Activated T-cell treated with anti-CD3 and anti-CD28 coated beads, Interleukin-2, amount 50 U/mL, for 48 hours (primary cell): ENCODE measurements at regions not wholly inside any gene's neighbourhood (a gene's known extent, or its start where the extent isn't known, plus 50 kb on each side); places are given as distances from the start of the nearest gene placed in this dataset.
A peak's percentile ranks its signal among the peaks of the same experiment; 100 is the strongest.

Experiments
- DNase-seq, 2 experiments: peaks; one replicate each; pipeline ENCODE4 v3.0.0-alpha.2; 2020

DNA sequence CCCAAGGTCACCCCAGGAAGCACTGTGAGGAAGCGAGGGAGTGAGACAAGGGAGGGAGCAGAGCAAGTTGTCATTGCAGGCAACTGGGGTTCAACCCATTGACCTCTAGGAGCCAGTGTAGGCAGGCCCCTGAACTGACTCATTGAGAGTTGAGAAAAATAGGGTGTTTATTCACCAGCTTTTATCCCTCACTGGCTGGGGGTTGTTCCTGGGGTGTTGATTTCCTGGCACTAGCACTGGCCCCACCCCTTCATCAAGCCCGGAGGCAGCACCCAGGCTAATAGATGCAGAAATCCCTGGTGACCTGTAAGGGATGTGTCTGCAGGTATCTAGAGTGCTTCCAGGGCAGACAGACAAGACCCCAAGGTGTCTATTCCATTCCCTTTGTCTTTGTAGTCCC, 183.9 kb downstream of the ARRDC4 start:
- no peak for DNase-seq

DNA sequence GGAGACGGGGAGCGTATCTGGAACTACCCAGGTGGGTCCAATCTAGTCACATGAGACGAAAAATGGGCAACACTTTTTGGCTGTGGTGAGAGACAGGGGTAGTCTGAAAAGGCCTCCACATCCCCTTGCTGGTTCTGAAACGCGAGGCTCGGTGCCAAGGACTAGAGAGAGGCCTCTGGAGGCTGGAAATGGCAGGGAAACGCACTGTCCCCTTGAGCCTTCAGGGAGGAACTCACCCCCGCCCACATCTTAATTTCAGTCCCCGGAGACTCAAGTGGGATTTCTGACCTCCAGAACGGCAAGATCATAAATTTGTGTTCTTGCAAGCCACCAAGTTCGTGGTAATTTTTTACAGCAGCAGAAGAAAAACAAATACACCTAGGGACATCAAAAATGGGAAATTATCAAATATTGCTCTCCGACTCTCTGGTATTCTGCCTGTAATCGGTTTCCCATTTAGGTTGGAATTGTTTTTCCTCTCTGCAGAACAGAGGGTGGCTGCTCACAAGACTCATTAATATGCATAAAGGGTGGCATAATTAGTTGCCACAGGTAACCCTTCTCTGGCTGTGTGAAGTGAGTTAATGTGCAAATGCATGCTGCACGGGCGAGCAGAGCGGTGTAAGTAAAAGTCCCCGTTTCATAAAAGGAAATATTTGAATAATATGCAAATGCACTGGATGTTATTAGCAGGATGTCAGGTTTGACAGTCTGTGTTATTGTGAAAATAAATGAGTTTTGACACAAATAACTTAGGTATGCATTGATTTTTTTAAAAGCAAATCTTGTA, 185.7 kb downstream of the ARRDC4 start:
- no peak for DNase-seq

- DNase-seq = no peak
Measured at GRCh38 chr15:98147415-98147814, 186.9 kb downstream of the ARRDC4 start.

DNA sequence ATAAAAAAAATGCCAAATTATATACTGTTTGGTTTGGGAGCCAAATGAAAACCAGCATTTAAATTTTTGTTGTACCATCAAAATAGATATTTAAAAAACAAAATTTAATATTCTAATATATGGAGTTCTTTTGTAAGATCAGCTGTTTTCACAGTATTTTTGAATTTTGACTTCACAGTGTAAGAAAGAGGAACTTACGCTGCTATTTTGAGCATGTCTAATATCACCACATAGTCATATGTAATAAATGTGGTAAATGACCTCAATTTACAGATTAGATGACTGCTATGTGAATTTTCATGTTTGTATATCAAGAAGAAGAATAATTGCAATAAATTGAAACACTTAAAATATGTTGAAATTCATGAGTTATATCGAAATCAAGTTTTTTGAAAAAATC, 189.6 kb downstream of the ARRDC4 start:
- DNase-seq = no peak

DNA sequence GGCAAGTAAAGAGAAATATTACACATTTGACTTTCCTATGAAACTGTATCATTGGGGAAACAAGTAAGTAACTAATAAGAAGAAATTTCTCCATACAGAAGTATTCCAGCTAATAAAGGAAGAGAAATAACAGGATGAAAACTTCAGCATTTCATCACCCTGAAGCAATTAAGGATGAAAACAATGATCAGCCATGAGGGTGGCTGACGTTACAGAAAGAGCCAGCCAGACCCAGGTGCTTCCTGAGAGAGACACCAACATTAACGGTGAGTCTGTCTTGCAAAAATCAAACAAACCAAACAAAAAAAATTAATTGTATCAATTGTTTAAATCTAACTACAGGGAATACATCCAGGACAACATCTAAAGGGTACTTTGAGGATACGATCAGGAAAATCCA, 190.0 kb downstream of the ARRDC4 start:
- DNase-seq = no peak

DNA sequence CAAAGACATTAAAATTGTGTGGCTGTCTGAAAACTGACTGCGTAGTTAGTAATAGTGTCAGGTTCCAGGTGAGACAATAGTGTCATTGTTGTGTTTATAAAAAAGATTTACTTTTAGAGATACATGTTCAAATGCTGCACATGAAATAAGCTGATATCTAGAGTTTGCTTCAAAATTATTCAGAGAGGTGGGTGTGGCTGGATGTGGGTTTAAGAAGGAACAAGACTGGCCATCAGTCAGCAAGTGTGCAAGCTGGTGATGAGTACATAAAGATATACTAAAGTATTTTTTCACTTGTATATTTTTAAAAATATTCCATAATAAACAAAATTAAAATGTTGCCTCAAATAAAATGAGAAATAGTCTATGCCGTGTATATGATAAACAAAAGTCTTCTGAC, 190.6 kb downstream of the ARRDC4 start:
- DNase-seq = no peak

DNA sequence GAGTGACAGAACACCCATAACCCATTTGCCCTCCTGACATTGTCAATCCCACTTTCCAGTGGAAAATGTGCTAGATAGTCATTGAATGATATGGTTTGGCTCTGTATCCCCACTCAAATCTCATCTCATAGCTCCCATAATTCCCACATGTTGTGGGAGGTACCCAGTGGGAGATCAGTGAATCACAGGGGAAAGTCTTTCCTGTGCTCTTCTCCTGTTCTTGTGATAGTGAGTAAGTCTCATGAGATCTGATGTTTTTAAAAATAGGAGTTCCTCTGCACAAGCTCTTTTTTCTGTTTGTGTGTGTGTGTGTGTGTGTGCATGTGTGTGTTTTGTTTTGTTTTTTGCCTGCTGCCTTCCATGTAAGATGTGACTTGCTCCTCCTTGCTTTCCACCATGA, 191.7 kb downstream of the ARRDC4 start:
- no peak for DNase-seq

DNA sequence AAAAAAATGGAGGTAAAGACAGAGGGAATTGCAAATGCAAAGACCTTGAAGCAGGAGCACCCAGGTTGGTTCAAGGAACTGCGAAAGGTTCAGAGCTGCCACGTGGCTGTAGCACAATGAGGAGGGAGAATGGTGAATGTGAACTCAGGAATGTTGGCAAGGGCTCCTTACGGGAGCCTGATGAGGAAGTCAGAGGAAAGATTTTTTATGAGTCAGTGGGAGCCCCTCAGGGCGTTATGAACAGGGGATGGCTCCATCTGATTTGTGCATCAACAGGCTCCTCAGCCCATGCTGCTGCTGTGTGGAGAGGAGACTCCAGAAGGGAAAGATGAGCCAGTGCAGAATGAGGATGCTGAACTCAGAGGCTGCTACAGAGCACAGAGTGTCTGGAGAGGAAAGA, 194.4 kb downstream of the ARRDC4 start:
- DNase-seq = no peak

DNA sequence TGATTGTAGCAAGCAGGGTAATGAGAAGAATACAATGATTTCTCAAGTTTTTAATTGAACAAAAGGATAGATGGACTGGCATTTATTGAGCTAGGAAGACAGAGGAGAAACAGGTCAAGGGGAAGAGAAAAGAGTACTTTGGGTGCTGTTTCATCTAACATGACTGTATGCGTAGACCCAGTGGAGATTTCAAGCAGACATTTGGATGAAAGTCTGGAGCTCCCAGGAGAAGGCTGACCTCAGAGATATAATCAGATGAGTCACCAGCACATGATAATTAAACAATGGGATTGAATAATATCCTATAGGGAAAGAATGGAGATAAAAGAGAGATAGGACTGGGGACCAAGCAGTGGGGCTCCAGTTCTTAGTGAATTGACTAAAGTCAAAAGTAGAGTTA, 194.9 kb downstream of the ARRDC4 start:
- DNase-seq = no peak

DNA sequence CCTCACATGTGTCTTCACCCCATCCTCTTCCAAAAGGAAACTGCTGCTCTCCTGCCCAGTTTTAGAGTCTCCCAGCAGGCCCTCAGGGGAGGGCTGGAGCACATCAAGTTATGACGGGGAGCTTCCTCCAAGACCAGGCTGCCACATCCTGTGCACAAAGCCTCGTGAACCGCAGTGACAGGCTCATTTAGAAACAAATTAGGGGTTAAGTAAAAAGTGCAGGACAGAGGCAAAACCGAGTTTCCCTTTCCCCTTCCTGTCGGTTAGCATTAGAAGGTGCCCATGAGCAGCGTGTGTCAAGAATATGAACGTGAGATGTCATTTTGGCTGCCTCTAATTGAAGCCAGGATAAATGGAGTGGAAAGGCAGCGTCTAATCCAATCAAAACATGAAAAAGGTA, 199.7 kb downstream of the ARRDC4 start:
- DNase-seq = peak; percentile 27 to 49

DNA sequence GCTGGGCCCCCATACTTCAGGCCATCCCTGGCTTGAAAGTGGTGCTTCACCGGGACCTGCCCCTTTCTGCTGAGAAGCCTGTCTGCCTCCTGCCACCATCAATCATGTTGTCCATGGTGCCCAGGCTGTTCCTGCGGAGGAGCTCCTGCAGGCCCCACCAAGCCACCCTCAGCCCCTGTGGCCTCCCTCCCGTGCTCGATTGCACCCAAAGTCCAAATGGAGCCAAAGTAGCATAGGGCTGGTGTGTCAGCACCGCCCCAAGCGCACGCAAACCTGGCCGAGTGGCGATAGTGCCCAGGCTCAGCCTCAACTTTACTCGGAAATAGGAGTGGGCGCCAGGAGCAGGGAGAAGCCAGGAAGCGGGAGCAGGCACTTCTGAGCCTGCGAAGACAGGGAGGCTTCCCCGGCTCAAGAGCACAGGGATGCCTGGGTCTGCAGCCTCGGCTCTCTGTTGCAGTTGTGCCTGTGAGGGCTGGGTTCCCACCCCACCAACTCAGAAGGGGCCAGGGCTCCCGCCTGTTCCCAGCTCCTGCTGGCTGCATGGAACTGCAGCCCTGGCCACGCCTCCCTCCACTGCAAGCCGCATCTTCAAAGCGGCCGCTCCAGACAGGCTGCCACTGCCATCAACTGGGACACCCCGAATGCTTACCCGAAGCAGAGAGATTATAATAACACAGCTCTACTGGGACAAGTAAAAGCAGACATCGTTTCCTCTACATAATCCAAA, 203.0 kb downstream of the ARRDC4 start:
- DNase-seq = no peak

DNA sequence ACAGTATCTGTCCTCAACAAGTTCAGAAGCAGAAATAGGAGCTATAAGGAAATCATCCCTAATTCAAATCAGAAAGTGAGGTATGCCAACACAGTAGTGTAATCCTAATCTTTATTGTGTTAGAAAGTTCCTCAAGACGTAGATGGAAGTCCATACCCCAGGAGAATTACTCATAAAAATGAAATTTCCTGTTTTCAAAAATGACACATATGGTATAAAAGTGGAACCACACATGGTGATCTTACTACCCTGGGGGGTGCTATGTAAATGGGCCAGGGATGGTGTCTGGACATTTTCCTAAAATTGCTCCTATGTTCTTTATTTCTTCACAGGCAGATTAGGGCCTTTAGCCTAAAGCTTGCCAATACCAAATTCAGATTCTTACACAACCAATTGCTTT, 204.1 kb downstream of the ARRDC4 start:
- DNase-seq = no peak

DNA sequence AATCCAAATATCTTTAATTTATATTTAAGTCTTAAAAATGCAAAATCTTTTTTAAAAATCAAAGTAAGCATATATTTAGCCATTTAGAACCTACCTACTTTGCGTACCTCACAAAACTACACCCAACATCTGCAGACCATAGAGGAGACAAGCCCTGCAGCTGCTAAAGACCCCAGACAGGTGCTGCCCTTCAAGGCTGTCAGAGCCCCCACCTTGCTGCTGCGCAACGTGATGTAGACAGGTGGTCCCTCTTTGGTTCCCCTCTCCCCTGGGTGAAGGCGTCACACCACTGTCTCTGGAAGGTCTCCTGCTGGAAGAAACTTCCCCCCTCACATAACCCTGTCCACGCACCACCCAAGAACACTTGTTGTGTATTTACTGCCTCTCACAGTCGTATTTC, 204.5 kb downstream of the ARRDC4 start:
- DNase-seq = no peak

DNA sequence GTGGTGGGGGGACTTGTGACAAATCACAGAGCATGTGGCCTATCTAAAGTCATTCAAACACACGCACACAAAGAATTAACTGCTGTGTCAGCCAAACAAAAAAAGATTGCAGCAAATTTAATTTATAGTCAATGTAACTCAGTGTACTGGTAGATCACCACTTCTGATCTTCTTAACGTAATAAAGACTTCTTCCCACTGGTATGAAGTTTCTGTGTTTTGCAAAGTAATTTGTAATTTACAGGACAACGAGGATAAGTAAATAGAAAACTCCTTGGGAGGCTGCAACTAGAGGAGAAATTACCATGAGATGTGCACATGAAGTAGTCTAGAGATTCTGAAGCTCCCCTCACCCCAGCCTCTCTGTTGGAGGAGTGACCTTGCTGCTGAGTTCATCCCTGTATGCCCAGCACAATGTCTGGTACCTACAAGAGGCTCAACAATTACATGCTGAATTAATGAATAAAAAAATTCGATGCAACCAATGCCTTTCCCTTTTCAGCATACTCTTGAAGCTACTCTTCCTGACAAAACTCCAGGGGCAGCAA, 207.3 kb downstream of the ARRDC4 start:
- DNase-seq = no peak

GRCh38 chr15:98169551-98169950, 209.0 kb downstream of the ARRDC4 start:
- DNase-seq = no peak

DNA sequence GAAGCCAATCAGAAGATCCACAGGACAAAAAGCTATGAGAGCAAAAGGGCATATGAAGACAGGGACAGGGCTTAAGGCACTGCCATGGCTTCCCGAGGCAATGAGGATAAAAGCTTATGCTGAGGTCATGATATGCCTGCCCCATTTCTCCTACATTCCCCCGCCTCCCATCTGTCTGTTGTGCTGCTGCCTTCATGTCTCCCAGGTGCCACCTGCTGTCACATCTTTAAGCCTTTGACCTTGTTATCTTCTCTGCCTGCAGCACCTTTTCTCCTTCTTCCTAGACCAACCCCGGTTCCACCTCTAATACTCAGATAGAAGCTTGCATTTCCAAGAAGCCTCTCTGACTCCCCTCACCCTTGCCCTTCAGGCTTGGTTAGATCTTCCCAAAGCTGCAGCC, 213.8 kb downstream of the ARRDC4 start:
- DNase-seq = no peak

DNA sequence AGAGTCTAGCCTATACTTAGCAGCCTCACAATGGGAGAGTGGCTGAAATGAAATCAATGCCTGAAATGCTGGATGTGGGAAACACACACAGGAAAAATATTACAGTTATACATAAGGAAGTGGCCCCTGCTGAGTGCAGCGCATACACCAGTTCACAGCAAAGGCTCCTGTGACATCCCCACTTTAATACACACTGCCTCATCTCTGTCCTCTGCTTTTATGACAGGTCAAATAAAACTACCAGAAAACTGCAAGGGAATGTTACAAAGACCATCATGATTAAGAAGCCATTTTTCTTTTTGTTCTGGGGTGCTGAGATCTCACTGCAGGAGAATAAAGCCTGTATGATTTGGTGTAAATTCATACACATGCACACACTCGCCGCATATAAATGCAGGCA, 214.3 kb downstream of the ARRDC4 start:
- DNase-seq = no peak

DNA sequence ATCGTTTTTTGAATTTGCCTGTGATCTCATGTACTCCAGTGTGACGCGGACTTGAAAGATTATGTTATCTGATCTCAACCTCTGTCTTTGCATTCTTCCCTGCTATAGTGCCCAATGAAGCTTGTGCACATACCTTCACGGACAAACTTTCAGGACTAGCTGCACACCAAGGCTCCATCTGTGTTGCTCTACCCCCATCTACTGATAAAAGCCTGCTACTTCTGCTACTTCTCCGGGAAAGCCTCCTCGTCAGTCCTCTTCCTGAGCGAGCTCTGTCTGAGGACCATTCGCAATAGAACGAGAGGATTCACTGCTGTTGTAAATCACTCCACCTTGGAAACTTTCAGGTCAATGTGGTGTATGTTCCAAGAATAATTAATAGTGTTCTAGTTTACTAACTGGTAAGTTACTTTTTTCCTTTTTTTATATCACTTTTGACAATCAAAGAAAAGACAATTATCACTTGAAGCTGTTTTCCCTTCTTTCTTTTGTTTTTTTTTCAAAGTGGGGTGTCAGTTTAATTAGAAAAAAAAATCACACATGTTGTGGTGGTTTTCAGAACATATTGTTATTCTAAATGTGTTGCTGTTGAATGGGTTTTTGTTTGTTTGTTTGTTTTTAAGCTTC, 217.6 kb downstream of the ARRDC4 start:
- DNase-seq = peak; percentile 25 to 27

GRCh38 chr15:98178861-98179260, 218.4 kb downstream of the ARRDC4 start:
- no peak for DNase-seq

DNA sequence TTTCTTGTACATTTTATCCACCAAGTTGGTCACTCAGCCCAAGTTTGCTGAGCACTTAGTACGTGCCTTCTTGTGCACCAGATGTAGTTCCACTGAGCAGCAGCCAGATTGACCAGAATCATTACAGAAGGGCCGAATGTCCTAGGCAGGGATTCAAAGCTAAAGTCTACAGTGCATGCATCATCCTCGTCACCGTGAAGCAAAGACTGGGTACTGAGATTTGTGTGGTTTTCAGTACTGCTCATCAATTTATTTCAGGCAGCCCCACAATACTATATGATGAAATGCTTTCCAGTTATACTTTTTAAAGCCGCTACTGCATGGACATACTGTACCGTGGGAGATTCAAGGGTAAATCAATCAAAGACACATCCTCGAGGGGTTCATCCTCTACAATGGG, 227.0 kb downstream of the ARRDC4 start:
- DNase-seq = no peak

DNA sequence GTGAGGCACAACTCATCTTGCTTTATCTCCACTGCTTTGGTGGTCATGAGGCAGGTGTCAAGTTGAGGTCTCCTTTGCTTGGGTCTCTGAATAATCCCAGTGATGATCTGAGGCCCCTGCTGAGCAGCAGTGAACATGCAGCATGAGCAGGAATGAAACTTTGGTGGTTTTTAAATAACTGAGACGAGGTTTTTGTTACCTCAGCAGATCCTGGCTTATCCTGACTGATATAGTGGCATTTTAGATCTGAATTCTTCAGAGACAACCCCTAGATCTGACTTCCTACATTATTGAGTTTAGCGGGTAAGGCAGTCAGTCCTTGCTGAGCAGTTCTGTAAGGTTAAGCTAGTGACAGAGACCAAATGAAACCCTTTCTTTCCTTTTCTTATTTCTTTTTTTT, 230.4 kb downstream of the ARRDC4 start:
- no peak for DNase-seq

GRCh38 chr15:98195796-98196195, 235.3 kb downstream of the ARRDC4 start:
- DNase-seq = no peak

DNA sequence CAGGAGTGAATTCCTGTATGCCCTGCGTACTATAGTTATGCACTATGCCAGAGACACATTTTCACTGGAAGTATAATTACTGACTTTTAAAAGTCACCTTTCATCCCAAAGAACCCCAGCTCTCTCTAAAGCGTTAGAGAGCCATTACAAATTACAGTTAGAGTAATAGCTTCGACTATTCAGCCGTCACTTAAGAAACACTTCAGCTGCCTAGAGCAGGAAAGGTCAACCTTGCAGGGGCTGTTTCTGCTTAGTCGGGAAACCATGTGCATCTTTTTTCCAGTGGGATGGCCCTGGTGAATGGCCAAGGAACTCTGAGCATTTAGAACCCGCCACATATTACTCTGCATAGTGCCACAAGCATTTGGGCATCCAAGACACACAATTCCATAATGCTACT, 235.9 kb downstream of the ARRDC4 start:
- DNase-seq = no peak

DNA sequence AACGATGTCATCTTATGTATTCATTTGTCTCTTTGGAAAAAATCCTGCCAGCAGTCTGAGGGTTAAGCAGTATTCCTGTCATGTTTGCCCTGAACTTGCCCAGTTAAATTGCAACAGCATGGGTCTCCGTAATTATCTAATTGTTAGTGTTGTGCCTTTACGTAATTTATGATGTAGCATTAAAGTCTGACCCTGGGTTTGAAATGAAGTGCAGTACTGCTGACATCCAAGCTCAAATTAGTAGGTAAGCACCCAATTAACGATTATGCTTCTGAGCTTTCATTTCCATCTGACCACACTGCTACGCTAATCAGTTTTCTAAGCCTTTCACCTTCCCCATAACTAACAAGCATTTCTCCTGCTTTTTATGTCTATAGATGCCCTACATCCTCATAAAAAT, 241.8 kb downstream of the ARRDC4 start:
- DNase-seq = no peak
